Endodermal cell (in vitro differentiated cells): ENCODE measurements at regions not wholly inside any gene's neighbourhood (a gene's known extent, or its start where the extent isn't known, plus 50 kb on each side); places are given as distances from the start of the nearest gene placed in this dataset.

Experiments used
- DNase-seq: peaks from one replicate; pipeline ENCODE4 v3.0.0-alpha.2; 2017
- H3K27ac ChIP-seq: 2 replicates; pipeline ENCODE4 v1.5.1; 2013; ENCODE audit warnings: mild to moderate bottlenecking, low read depth, low read length, moderate library complexity
- H3K27me3 ChIP-seq: 2 replicates; pipeline ENCODE4 v1.6.1; 2013; ENCODE audit warnings: mild to moderate bottlenecking, low read length, moderate library complexity; ENCODE audit not compliant: insufficient read depth, control insufficient read depth, poor library complexity, severe bottlenecking
- H3K36me3 ChIP-seq: 2 replicates; pipeline ENCODE4 v1.7.0; 2013; ENCODE audit warnings: mild to moderate bottlenecking, low read length, moderate library complexity; ENCODE audit not compliant: control insufficient read depth, insufficient read depth
- H3K4me1 ChIP-seq: one replicate; pipeline ENCODE4 v1.7.0; 2013; ENCODE audit warnings: low read length; ENCODE audit not compliant: control insufficient read depth, insufficient read depth
- H3K4me3 ChIP-seq: 2 replicates; pipeline ENCODE4 v1.5.1; 2013; ENCODE audit warnings: mild to moderate bottlenecking, low read length, moderate library complexity
- H3K9ac ChIP-seq: 2 replicates; pipeline ENCODE4 v1.6.1; 2013; ENCODE audit warnings: mild to moderate bottlenecking, low read length, moderate library complexity; ENCODE audit not compliant: poor library complexity, severe bottlenecking; ENCODE audit errors: extremely low read depth
- H3K9me3 ChIP-seq: 2 replicates; pipeline ENCODE4 v1.6.1; 2013; ENCODE audit warnings: mild to moderate bottlenecking, low read length, moderate library complexity; ENCODE audit not compliant: control insufficient read depth
- H3K27ac Mint-ChIP-seq: 2 replicates; pipeline ENCODE4 v1.8.0; 2020; ENCODE audit warnings: mixed read lengths
- H3K27me3 Mint-ChIP-seq: 2 replicates; pipeline ENCODE4 v1.8.0; 2021; ENCODE audit warnings: mild to moderate bottlenecking, mixed read lengths; ENCODE audit not compliant: insufficient read depth
- H3K36me3 Mint-ChIP-seq: 2 replicates; pipeline ENCODE4 v1.8.0; 2020; ENCODE audit warnings: low read depth, mixed read lengths
- H3K4me1 Mint-ChIP-seq: 2 replicates; pipeline ENCODE4 v1.8.0; 2020; ENCODE audit warnings: mixed read lengths
- H3K4me3 Mint-ChIP-seq: 2 replicates; pipeline ENCODE4 v1.8.0; 2020; ENCODE audit warnings: mild to moderate bottlenecking, moderate library complexity, mixed read lengths
- H3K9me3 Mint-ChIP-seq: 2 replicates; pipeline ENCODE4 v1.8.0; 2020; ENCODE audit warnings: mild to moderate bottlenecking, mixed read lengths
- CTCF ChIP-seq: fragments of 200-600 bp; sonication (generic); conservative IDR thresholded peaks from 2 replicates; pipeline ENCODE4 v1.5.0; 2021; ENCODE audit warnings: antibody characterized with exemption, mild to moderate bottlenecking
- WGBS, 2 experiments: methylation state at CpG; one replicate each; pipeline versions ENCODE4 v1.1.5 to v1.1.7; 2013; ENCODE audit warnings: missing lambda C conversion rate in 2 of 2, mixed read lengths in 1 of 2; ENCODE audit not compliant: insufficient coverage in 1 of 2, insufficient read length in 1 of 2; 5-methylcytosine and 5-hydroxymethylcytosine counted together

- 96 to 100% methylated on average over 1 to 17 of the region's 17 CpGs for WGBS, 2 experiments
- Histone ChIP-seq H3K36me3 (no peaks in the 10 kb centered on the region), H3K27ac (no peak overlapping the region), H3K9me3 (no peaks in the 10 kb centered on the region), H3K4me3 (no peak overlapping the region), H3K9ac (no peak overlapping the region), H3K27me3 (no peaks in the 10 kb centered on the region), H3K4me1 (no peaks in the 10 kb centered on the region)
- no peaks in the 10 kb centered on the region for H3K36me3 Mint-ChIP-seq
- H3K4me1 Mint-ChIP-seq, result no peaks in the 10 kb centered on the region
- H3K4me3 Mint-ChIP-seq, result no peak overlapping the region
- TF ChIP-seq CTCF, result no peak
- no peak overlapping the region for H3K27ac Mint-ChIP-seq
- H3K27me3 Mint-ChIP-seq, result peaks cover 3% of the 10 kb centered on the region
- H3K9me3 Mint-ChIP-seq, result peaks cover 16% of the 10 kb centered on the region
- no peak for DNase-seq
These were observed 283.4 kb downstream of the PRDM2 start for GRCh38 chr1:13983393-13983792.

- H3K27me3 ChIP-seq, result no peaks in the 10 kb centered on the region
- TF ChIP-seq CTCF, result no peak
- H3K27ac ChIP-seq, result no peak overlapping the region
- no peaks in the 10 kb centered on the region for H3K36me3 ChIP-seq
- Mint-ChIP-seq H3K9me3 (peaks cover 5% of the 10 kb centered on the region), H3K36me3 (no peaks in the 10 kb centered on the region), H3K4me3 (no peak overlapping the region), H3K27me3 (peaks cover 11% of the 10 kb centered on the region), H3K27ac (no peak overlapping the region), H3K4me1 (peaks cover 2% of the 10 kb centered on the region)
- no peaks in the 10 kb centered on the region for H3K4me1 ChIP-seq
- H3K4me3 ChIP-seq, result no peak overlapping the region
- no peak overlapping the region for H3K9ac ChIP-seq
- WGBS, 2 experiments, result 85 to 92% methylated on average over 3 to 5 of the region's 5 CpGs
- H3K9me3 ChIP-seq, result no peaks in the 10 kb centered on the region
- DNase-seq, result no peak
These were observed 291.0 kb downstream of the PRDM2 start for GRCh38 chr1:13990939-13991338.

- H3K4me3 ChIP-seq, result no peak overlapping the region
- no peaks in the 10 kb centered on the region for H3K9me3 ChIP-seq
- peak; percentile 44 for TF ChIP-seq CTCF
- H3K27ac ChIP-seq, result no peak overlapping the region
- no peaks in the 10 kb centered on the region for H3K36me3 ChIP-seq
- no peak overlapping the region for H3K9ac ChIP-seq
- no peak overlapping the region for H3K4me3 Mint-ChIP-seq
- peaks cover 2% of the 10 kb centered on the region for H3K4me1 Mint-ChIP-seq
- no peak for DNase-seq
- no peaks in the 10 kb centered on the region for H3K36me3 Mint-ChIP-seq
- peaks cover 17% of the 10 kb centered on the region for H3K9me3 Mint-ChIP-seq
- no peaks in the 10 kb centered on the region for H3K27me3 ChIP-seq
- no peak overlapping the region for H3K27ac Mint-ChIP-seq
- peaks cover 13% of the 10 kb centered on the region for H3K27me3 Mint-ChIP-seq
- H3K4me1 ChIP-seq, result no peaks in the 10 kb centered on the region
- 60 to 83% methylated on average over 3 to 4 of the region's 5 CpGs for WGBS, 2 experiments
These were observed 292.7 kb downstream of the PRDM2 start for GRCh38 chr1:13992489-13993285.
